ENCODE measurements at regions not wholly inside any gene's neighbourhood (a gene's known extent, or its start where the extent isn't known, plus 50 kb on each side); places are given as distances from the start of the nearest gene placed in this dataset.

DNA sequence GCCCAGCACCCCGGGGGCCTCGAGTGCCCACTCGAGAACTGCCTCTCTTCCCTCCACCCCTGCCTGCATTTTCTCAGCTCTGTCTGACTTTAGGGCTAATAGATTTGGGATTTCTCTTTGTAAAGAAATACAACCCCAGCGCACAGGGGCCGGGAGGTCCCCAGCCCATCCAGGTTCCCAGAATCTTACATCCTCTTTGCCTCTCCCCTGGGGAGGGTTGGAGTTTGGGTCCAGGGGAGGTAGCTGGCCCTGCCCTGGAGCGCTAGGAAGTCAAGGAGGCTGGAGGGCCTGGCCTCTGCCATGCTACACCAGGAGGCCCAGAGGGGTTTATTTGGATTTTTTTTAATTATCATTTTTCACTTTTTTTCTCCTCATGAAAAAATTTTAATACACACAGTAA is 65.7 kb upstream of the LMO1 start:
- intact Hi-C loops (cut with micrococcal nuclease) = no loop called here
- ChIA-PET POLR2A (interaction anchor here (0.6 kb wide), 1 partner anchor 11 kb away, joined by 3 read pairs; no protein-coding TSS in a partner anchor), CTCF (ENCODE audit: low intra/inter-chr PET ratio) (interaction anchor here (0.6 kb wide), 1 partner anchor 129 kb away, joined by 4 read pairs; no protein-coding TSS in a partner anchor)
- Histone ChIP-seq H2AFZ (ENCODE audit: low read depth, low read length) (no peak overlapping the region), H3K4me2 (ENCODE audit: insufficient read depth, low read length) (no peak overlapping the region), H3K79me2 (ENCODE audit: control insufficient read depth, insufficient read depth, low read length) (no peaks in the 10 kb centered on the region), H3K4me3 (no peak overlapping the region), H4K20me1 (replicated peaks; ENCODE audit: control insufficient read depth, insufficient read depth, low read length) (peaks cover 6% of the 10 kb centered on the region; the same call in 1 of the 2 replicates), H3K27ac (ENCODE audit: extremely low read depth, low read depth, low read length) (no peak overlapping the region), H3K9me1 (ENCODE audit: control insufficient read depth, insufficient read depth, low read length) (no peaks in the 10 kb centered on the region), H3K36me3 (ENCODE audit: control insufficient read depth, insufficient read depth, low read length) (no peaks in the 10 kb centered on the region), H3K27me3 (ENCODE audit: control insufficient read depth in 2 of 2, insufficient read depth in 2 of 2, low read length in 2 of 2) (peaks cover 0 to 38% of the 10 kb centered on the region in 2 experiments; a peak in 3 of 5 replicates), H3K9me3 (replicated peaks; ENCODE audit: control insufficient read depth, insufficient read depth, low read depth, low read length) (no peaks in the 10 kb centered on the region), H3K9ac (ENCODE audit: insufficient read depth in 1 of 2, low read depth in 2 of 2, low read length in 2 of 2) (peak overlapping the region in 1 of 2 experiments; percentile 58; a peak in 1 of 4 replicates), H3K4me1 (replicated peaks in 1 of 2; ENCODE audit: control insufficient read depth in 2 of 2, insufficient read depth in 2 of 2, low read length in 2 of 2) (peaks cover 3 to 6% of the 10 kb centered on the region in 2 experiments; a peak in 3 of 5 replicates)
- ATAC-seq (no peak), DNase-seq (ENCODE audit: extremely low read depth in 1 of 4, low spot score in 3 of 4) (no peak), FAIRE-seq (no peak)
- TF ChIP-seq ZNF165 (CRISPR knock-in tag; IDR thresholded peaks at IDR 0.05; ENCODE audit: borderline replicate concordance) (no peak), NR3C1 (CRISPR knock-in tag; IDR thresholded peaks at IDR 0.05) (no peak), SRSF9 (IDR thresholded peaks at IDR 0.05; ENCODE audit: borderline replicate concordance, low read depth, low read length) (no peak), LEF1 (IDR thresholded peaks at IDR 0.05) (no peak), ILK (tag; IDR thresholded peaks at IDR 0.05; ENCODE audit: borderline replicate concordance, low read depth) (no peak), ZNF766 (CRISPR knock-in tag; conservative IDR thresholded peaks at IDR 0.05) (no peak), ASH1L (IDR thresholded peaks at IDR 0.05; ENCODE audit: borderline replicate concordance, low read depth, partially characterized antibody) (no peak), ZNF699 (CRISPR knock-in tag; IDR thresholded peaks at IDR 0.05; ENCODE audit: insufficient replicate concordance) (no peak), U2AF2 (optimal IDR thresholded peaks at IDR 0.05; ENCODE audit: low read depth, low read length) (no peak), MEF2D (tag; conservative IDR thresholded peaks at IDR 0.05; ENCODE audit: low read depth) (no peak), MYNN (IDR thresholded peaks at IDR 0.05) (no peak), MYNN (CRISPR knock-in tag; IDR thresholded peaks at IDR 0.05) (no peak), THRAP3 (IDR thresholded peaks at IDR 0.05; ENCODE audit: borderline replicate concordance) (no peak), ZFX (CRISPR knock-in tag; IDR thresholded peaks at IDR 0.05) (no peak), ZNF764 (CRISPR knock-in tag; IDR thresholded peaks at IDR 0.05; ENCODE audit: low read depth) (no peak), ESRRA (IDR thresholded peaks at IDR 0.05; ENCODE audit: borderline replicate concordance, low read depth) (no peak), HOMEZ (CRISPR knock-in tag; IDR thresholded peaks at IDR 0.05) (no peak), KLF16 (IDR thresholded peaks at IDR 0.05) (no peak)
- WGBS (ENCODE audit: insufficient coverage, low coverage, missing lambda C conversion rate) = 13% methylated on average over 6 of the region's 6 CpGs
- in situ Hi-C loops (cut with MboI) = no loop called here
- BruUV-seq (replicated peaks) = no TSS peak

All from K562 (cell line).